GM12878 (cell line): ENCODE measurements at regions not wholly inside any gene's neighbourhood (a gene's known extent, or its start where the extent isn't known, plus 50 kb on each side); places are given as distances from the start of the nearest gene placed in this dataset.

ENCODE experiments used
- ATAC-seq: fragments of 200-7000 bp; cut with Tn5 transposase; 3 replicates; pipeline ENCODE4 v1.9.1; 2020; ENCODE audit warnings: mild to moderate bottlenecking, moderate library complexity
- BruUV-seq: library from RNA; stranded (reverse); fragments of 400-500 nt; replicated peaks from 2 replicates; lab custom pipeline; 2021; lab: Mats Ljungman, UMichigan
- CTCF ChIA-PET: fragments of 300-600 bp; sonication (Branson Sonifier 250); formaldehyde crosslinking; extraction: SDS; loops from one replicate; lab custom pipeline; 2021; ENCODE audit warnings: inconsistent platforms; lab: Yijun Ruan, JAX
- POLR2A ChIA-PET: fragments of 350-600 bp; formaldehyde crosslinking; extraction: SDS; loops from one replicate; lab custom pipeline; 2021; ENCODE audit warnings: inconsistent platforms; lab: Charles Lee
- RAD21 ChIA-PET: fragments of 300-600 bp; sonication (Branson Sonifier 250); formaldehyde crosslinking; loops from one replicate; lab custom pipeline; 2023; ENCODE audit warnings: antibody characterized with exemption; ENCODE audit not compliant: unreplicated experiment; lab: Charles Lee
- SMC1A ChIA-PET: fragments of 300-600 bp; sonication (Branson Sonifier 250); formaldehyde crosslinking; loops from one replicate; lab custom pipeline; 2023; ENCODE audit not compliant: unreplicated experiment, uncharacterized antibody; lab: Charles Lee
- DNase-seq: peaks from one replicate; pipeline ENCODE4 v3.0.0-alpha.2; 2011; ENCODE audit warnings: low read depth, low spot score
- FAIRE-seq: peaks from 3 replicates; lab custom pipeline; 2011; peaks lifted over from hg19 to GRCh38; lab: Jason Lieb, UNC
- H2AFZ ChIP-seq: 2 replicates; pipeline ENCODE4 v1.6.0; 2011; ENCODE audit warnings: low read depth, low read length, control low read depth; ENCODE audit not compliant: control insufficient read depth
- H3K27ac ChIP-seq: 2 replicates; pipeline ENCODE4 v1.5.1; 2011; ENCODE audit warnings: control low read depth; ENCODE audit not compliant: control insufficient read depth, insufficient read depth
- H3K27me3 ChIP-seq, 2 experiments: replicated peaks in 1 of 2; 2 replicates each; pipeline versions ENCODE4 v1.6.0 to v1.6.1; 2011; ENCODE audit warnings: low read length in 1 of 2; ENCODE audit not compliant: control insufficient read depth in 2 of 2, insufficient read depth in 2 of 2
- H3K36me3 ChIP-seq, 2 experiments: 2 replicates each; pipeline ENCODE4 v1.5.1; 2011; ENCODE audit warnings: low read length in 1 of 2; ENCODE audit not compliant: control insufficient read depth in 2 of 2, insufficient read depth in 2 of 2
- H3K4me1 ChIP-seq: 2 replicates; pipeline ENCODE4 v1.6.1; 2011; ENCODE audit warnings: mild to moderate bottlenecking, low read length, moderate library complexity, mixed read lengths; ENCODE audit not compliant: control insufficient read depth, insufficient read depth
- H3K4me2 ChIP-seq: 2 replicates; pipeline ENCODE4 v1.6.0; 2011; ENCODE audit warnings: control low read depth; ENCODE audit not compliant: control insufficient read depth, insufficient read depth
- H3K4me3 ChIP-seq: fragments of 200-600 bp; sonication (generic); 2 replicates; pipeline ENCODE4 v1.5.1; 2016
- H3K79me2 ChIP-seq: 2 replicates; pipeline ENCODE4 v1.6.0; 2011; ENCODE audit warnings: low read length; ENCODE audit not compliant: control insufficient read depth, insufficient read depth
- H3K9ac ChIP-seq: 2 replicates; pipeline ENCODE4 v1.8.0; 2011; ENCODE audit warnings: low read length, control low read depth, mixed read lengths; ENCODE audit not compliant: control insufficient read depth, insufficient read depth
- H3K9me3 ChIP-seq: replicated peaks from 3 replicates; pipeline ENCODE4 v1.5.1; 2011; ENCODE audit warnings: mild to moderate bottlenecking, low read length; ENCODE audit not compliant: control insufficient read depth, insufficient read depth
- H4K20me1 ChIP-seq: 2 replicates; pipeline ENCODE4 v1.6.0; 2011; ENCODE audit not compliant: control insufficient read depth, insufficient read depth
- CHD2 ChIP-seq: IDR thresholded peaks from 2 replicates; pipeline ENCODE4 v1.6.1; 2011; ENCODE audit warnings: low read depth, low read length, improper control_type of control experiment, borderline replicate concordance
- NFXL1 ChIP-seq: fragments of 450-650 bp; IDR thresholded peaks from 2 replicates; pipeline ENCODE4 v1.6.1; 2017; ENCODE audit warnings: antibody characterized with exemption, mild to moderate bottlenecking, borderline replicate concordance
- PRDM15 ChIP-seq: fragments of 450-650 bp; formaldehyde crosslinking; IDR thresholded peaks from 2 replicates; pipeline ENCODE4 v1.4.0; 2020; ENCODE audit warnings: mild to moderate bottlenecking, moderate library complexity
- WRNIP1 ChIP-seq: IDR thresholded peaks from 2 replicates; pipeline ENCODE4 v1.6.1; 2011; ENCODE audit warnings: low read depth, low read length, improper control_type of control experiment, borderline replicate concordance
- WGBS: methylation state at CpG from one replicate; pipeline ENCODE4 v1.1.6; 2016; ENCODE audit warnings: low lambda C conversion rate; ENCODE audit not compliant: insufficient replicate concordance, insufficient coverage; ENCODE audit errors: missing lambda C conversion rate; 5-methylcytosine and 5-hydroxymethylcytosine counted together
- in situ Hi-C: fragments of 300-500 bp; cut with MboI; formaldehyde crosslinking; loops from 9 replicates; pipeline ENCODE4 v1.14.3; 2018; ENCODE audit warnings: mixed read lengths
- intact Hi-C: fragments of 100-400 bp; cut with micrococcal nuclease; formaldehyde crosslinking; loops from one replicate; pipeline ENCODE4 v1.14.2; 2022; ENCODE audit not compliant: unreplicated experiment
- TF ChIP-seq, protein P1 (sequence below): fragments of 450-650 bp; formaldehyde crosslinking; IDR thresholded peaks from 2 replicates; pipeline ENCODE4 v1.4.0; 2022; ENCODE audit warnings: mild to moderate bottlenecking, moderate library complexity
- TF ChIP-seq, protein P2 (sequence below): fragments of 450-650 bp; IDR thresholded peaks from 2 replicates; pipeline ENCODE4 v1.6.1; 2018; ENCODE audit warnings: borderline replicate concordance, mild to moderate bottlenecking; ENCODE audit not compliant: partially characterized antibody

- in situ Hi-C loops (no loop called here), intact Hi-C loops (no loop called here)
- H3K4me2 ChIP-seq, result no peak overlapping the region
- ChIA-PET CTCF (no interaction called here), POLR2A (no interaction called here), SMC1A (no interaction called here), RAD21 (interaction anchor here (1.4 kb wide), 1 partner anchor 14 kb away, joined by 3 read pairs; no protein-coding TSS in a partner anchor)
- no peak overlapping the region for H3K27ac ChIP-seq
- no peaks in the 10 kb centered on the region; the same call in 1 of the 3 replicates for H3K9me3 ChIP-seq
- H2AFZ ChIP-seq, result no peak overlapping the region
- no peaks in the 10 kb centered on the region for H3K36me3 ChIP-seq
- no peaks in the 10 kb centered on the region for H3K79me2 ChIP-seq
- DNase-seq, result no peak
- peaks cover 8% of the 10 kb centered on the region for H3K4me1 ChIP-seq
- BruUV-seq, result no TSS peak
- 59% methylated on average over 9 of the region's 9 CpGs for WGBS
- TF ChIP-seq, protein P1, sequence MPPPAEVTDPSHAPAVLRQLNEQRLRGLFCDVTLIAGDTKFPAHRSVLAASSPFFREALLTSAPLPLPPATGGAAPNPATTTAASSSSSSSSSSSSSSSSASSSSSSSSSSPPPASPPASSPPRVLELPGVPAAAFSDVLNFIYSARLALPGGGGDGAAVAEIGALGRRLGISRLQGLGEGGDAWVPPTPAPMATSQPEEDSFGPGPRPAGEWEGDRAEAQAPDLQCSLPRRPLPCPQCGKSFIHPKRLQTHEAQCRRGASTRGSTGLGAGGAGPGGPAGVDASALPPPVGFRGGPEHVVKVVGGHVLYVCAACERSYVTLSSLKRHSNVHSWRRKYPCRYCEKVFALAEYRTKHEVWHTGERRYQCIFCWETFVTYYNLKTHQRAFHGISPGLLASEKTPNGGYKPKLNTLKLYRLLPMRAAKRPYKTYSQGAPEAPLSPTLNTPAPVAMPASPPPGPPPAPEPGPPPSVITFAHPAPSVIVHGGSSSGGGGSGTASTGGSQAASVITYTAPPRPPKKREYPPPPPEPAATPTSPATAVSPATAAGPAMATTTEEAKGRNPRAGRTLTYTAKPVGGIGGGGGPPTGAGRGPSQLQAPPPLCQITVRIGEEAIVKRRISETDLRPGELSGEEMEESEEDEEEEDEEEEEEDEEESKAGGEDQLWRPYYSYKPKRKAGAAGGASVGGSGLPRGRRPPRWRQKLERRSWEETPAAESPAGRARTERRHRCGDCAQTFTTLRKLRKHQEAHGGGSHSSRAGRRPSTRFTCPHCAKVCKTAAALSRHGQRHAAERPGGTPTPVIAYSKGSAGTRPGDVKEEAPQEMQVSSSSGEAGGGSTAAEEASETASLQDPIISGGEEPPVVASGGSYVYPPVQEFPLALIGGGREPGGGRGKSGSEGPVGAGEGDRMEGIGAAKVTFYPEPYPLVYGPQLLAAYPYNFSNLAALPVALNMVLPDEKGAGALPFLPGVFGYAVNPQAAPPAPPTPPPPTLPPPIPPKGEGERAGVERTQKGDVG (CRISPR knock-in tag), result no peak
- no peak for TF ChIP-seq PRDM15 (CRISPR knock-in tag)
- no peak for TF ChIP-seq NFXL1
- TF ChIP-seq, protein P2, sequence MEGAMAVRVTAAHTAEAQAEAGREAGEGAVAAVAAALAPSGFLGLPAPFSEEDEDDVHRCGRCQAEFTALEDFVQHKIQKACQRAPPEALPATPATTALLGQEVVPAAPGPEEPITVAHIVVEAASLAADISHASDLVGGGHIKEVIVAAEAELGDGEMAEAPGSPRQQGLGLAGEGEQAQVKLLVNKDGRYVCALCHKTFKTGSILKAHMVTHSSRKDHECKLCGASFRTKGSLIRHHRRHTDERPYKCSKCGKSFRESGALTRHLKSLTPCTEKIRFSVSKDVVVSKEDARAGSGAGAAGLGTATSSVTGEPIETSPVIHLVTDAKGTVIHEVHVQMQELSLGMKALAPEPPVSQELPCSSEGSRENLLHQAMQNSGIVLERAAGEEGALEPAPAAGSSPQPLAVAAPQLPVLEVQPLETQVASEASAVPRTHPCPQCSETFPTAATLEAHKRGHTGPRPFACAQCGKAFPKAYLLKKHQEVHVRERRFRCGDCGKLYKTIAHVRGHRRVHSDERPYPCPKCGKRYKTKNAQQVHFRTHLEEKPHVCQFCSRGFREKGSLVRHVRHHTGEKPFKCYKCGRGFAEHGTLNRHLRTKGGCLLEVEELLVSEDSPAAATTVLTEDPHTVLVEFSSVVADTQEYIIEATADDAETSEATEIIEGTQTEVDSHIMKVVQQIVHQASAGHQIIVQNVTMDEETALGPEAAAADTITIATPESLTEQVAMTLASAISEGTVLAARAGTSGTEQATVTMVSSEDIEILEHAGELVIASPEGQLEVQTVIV, result no peak
- no peak for TF ChIP-seq CHD2
- no peak for TF ChIP-seq WRNIP1
- ATAC-seq, result no peak
- H4K20me1 ChIP-seq, result no peaks in the 10 kb centered on the region
- H3K27me3 ChIP-seq, result peaks cover 0 to 2% of the 10 kb centered on the region in 2 experiments; a peak in 2 of 4 replicates
- FAIRE-seq, result no peak
- no peak overlapping the region for H3K4me3 ChIP-seq
- H3K9ac ChIP-seq, result no peak overlapping the region
Observed at GRCh38 chr3:194072097-194072428, 63.9 kb upstream of the HES1 start.
